ENCODE measurements at regions not wholly inside any gene's neighbourhood (a gene's known extent, or its start where the extent isn't known, plus 50 kb on each side); places are given as distances from the start of the nearest gene placed in this dataset.

GRCh38 chr7:84640637-84641036 lies 446.0 kb upstream of the SEMA3A start:
- DNase-seq = no peak
- no peak for TF ChIP-seq GATA1 (IDR thresholded peaks at IDR 0.05; ENCODE audit: low read depth, low read length)

- no peak for DNase-seq
- TF ChIP-seq GATA1 (IDR thresholded peaks at IDR 0.05; ENCODE audit: low read depth, low read length) = no peak
- no peak for TF ChIP-seq POLR2A (IDR thresholded peaks at IDR 0.05; ENCODE audit: low read length)
These were observed 443.7 kb upstream of the SEMA3A start for GRCh38 chr7:84638339-84638697.

- no peak for DNase-seq
- TF ChIP-seq GATA1 (IDR thresholded peaks at IDR 0.05; ENCODE audit: low read depth, low read length) (no peak), POLR2A (IDR thresholded peaks at IDR 0.05; ENCODE audit: low read length) (no peak)
These were observed 443.2 kb upstream of the SEMA3A start for GRCh38 chr7:84637568-84638338.

DNA sequence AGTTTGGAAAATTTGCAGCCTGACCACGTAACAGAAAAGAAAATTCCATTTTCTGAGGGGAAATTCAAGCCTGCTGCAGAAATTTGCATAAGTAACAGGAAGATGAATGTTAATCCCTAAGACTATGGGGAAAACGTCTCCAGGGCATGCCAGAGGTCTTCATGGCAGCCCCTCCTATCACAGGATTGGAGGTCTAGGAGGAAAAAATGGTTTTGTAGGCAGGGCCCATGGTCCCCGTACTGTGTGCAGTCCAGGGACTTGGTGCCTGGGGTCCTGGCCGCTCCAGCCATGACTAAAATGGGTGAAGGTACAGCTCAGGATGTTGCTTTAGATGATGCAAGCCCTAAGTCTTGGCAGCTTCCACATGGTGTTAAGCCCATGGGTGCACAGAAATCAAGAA lies 437.3 kb upstream of the SEMA3A start:
- TF ChIP-seq POLR2A (IDR thresholded peaks at IDR 0.05; ENCODE audit: low read length) (no peak), GATA1 (IDR thresholded peaks at IDR 0.05; ENCODE audit: low read depth, low read length) (no peak)
- DNase-seq = no peak

DNA sequence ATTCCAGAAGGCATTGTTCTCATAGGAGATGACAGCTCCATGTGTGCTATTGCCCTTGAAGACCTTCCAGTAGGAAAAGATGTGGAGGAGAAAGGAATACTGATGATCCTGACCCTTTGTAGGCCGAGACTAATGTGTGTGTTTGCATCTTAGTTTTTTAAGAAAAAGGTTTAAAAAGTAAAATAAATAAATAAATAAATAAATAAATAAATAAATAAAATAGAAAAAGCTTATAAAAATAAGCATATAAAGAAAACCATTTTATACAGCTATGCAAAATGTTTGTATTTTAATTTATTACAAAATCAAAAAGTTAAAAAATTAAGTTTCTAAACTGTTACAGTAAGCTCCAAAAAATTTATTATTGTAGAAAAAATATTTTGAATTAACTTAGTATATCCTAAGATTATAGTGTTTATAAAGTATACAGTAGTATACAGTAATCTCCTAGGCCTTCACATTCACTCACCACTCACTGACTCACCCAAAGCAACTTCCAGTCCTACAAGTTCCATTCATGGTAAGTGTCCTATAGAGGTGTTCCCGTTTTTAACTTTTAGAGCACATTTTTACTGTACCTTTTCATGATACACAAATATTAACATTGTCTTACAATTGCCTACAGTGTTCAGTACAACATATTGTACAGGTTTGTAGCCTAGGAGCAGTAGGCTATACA lies 435.2 kb upstream of the SEMA3A start:
- DNase-seq = no peak
- no peak for TF ChIP-seq GATA1 (IDR thresholded peaks at IDR 0.05; ENCODE audit: low read depth, low read length)

DNA sequence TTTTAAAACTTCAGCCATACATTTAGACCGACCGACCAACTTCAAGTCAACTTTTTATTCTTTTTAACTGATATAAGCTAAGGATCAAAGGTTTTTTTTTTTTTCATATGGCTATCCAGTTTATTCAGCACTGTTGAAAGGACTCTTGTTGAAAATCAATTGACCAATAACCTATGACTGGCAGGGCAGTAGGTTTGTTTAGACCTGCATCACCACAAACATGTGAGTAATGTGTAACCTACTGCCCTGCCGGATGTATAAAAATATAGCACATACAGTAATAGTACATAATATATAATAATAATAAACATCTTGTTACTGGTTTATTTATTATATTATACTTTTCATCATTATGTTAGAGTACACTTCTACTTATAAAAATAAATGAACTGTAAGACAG lies 434.6 kb upstream of the SEMA3A start:
- no peak for TF ChIP-seq GATA1 (IDR thresholded peaks at IDR 0.05; ENCODE audit: low read depth, low read length)
- TF ChIP-seq POLR2A (IDR thresholded peaks at IDR 0.05; ENCODE audit: low read length) = no peak
- no peak for DNase-seq

DNA sequence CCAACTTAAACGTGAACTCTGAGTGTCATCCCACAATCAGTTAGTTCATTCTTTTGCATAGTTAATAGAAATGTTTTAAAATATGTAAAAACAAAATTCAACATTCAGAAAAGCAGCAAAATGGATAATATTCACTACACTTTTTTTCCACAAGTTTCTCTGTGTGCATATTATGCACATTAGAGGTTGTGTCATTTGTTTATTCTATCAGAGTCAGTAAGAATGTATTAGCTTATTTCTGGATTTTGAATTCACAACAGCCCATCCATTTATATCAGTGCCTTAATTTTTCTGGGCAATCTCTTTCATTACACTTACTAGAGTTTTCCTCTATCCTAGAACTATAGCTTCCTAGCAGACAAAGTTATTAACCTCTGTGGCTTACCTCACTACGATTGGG lies 432.7 kb upstream of the SEMA3A start:
- no peak for TF ChIP-seq GATA1 (IDR thresholded peaks at IDR 0.05; ENCODE audit: low read depth, low read length)
- TF ChIP-seq POLR2A (IDR thresholded peaks at IDR 0.05; ENCODE audit: low read length) = no peak
- DNase-seq = no peak

- no peak for DNase-seq
- TF ChIP-seq GATA1 (IDR thresholded peaks at IDR 0.05; ENCODE audit: low read depth, low read length) (no peak), POLR2A (IDR thresholded peaks at IDR 0.05; ENCODE audit: low read length) (no peak)
These were observed 430.3 kb upstream of the SEMA3A start for GRCh38 chr7:84624927-84625326.

- TF ChIP-seq GATA1 (IDR thresholded peaks at IDR 0.05; ENCODE audit: low read depth, low read length) (no peak), POLR2A (IDR thresholded peaks at IDR 0.05; ENCODE audit: low read length) (no peak)
- DNase-seq = no peak
These were observed 429.9 kb upstream of the SEMA3A start for GRCh38 chr7:84624527-84624926.

DNA sequence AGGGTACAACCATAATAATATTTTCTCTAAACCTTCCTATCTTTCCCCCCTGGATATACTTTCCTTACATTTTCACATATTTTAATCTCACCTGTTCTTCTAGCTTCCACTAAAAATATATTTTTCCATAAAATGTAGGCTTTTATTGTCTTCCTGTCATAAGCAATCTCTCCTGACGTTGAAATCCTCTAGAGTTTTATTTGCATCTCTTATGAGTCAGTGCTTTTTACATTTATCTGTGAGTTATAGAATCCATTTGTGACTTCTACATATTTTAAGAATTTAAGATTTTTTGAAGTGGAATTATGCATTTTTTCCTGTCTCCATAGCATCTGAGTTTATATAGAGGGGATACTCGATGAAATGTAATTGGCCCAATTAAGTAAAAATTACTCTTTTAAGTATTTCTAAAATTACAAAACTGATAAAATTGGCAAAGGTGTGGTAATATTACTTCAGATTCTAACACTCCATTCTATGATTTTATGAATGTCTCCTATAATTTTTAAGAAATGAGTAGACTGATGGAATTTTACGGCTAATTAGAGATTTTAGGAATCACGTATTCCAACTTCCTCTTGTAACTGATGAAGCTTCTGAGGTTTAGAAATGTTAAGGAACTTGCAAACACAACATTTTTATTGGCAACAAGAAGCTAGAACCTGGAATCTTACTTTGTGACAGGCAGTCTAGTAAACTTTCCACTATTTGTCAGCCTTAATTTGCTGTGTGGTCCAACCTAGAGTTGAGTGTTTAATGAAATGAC lies 422.9 kb upstream of the SEMA3A start:
- TF ChIP-seq POLR2A (IDR thresholded peaks at IDR 0.05; ENCODE audit: low read length) (no peak), GATA1 (IDR thresholded peaks at IDR 0.05; ENCODE audit: low read depth, low read length) (no peak)
- no peak for DNase-seq

DNA sequence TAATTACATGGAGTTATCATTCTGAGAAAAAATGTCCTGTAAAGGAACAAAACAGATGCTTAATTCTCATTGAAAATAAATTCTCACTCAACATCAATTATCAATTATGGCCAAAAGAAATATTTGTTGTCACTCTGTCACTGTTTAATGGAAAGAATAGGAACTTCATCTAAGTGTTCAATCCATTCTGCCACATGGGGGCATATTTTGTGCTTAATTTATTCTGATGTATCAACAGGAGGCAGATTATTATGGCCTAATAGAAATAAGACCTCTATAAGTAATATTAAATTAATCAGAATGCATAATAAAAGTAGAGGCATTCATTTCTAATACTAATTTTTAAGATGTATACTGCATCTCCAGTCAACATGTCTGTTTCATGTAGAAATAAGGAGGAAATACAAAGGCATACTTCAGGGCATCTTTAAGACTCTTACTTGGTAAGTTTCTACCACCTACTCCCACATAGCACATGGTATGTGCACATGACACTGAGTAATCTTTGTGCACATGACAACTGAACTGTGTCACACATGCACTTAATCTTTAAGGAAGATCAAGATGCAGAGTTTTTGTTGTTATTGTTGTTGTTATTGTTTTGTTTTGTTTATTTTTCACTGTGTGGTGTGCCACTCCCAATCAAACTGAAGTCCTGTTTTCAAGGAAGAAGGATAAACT lies 420.4 kb upstream of the SEMA3A start:
- TF ChIP-seq POLR2A (IDR thresholded peaks at IDR 0.05; ENCODE audit: low read length) = no peak
- DNase-seq = no peak

DNA sequence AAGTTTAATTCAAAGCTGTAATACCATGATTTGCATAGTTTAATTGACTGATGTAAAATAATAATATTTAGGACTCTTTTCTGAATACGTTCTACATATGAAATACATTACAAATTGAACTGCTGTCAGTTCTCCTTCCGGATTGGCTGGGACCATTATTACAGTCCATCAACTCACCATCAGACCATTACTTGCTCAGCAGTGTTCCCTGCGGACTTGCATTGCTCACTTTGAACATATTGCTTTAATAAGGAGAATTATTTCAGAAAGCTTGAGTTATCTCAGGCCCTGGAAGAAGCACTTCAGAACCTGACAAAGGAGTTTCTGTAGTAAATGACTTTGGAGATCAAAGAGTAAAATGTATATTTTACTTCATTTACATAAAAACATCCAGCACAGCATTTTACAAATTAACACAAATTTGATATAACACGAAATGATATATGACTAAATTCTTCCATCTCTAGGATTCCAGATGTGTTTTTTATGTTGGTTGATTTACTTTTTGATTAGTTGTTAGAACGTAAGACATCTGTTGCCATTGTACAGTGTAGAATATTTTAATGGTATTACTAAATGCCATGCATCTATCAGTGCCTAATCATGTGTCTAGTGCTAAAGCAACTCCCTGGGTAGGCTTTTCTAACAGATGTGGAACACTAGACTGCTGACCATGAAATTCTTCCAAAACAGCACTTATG lies 418.5 kb upstream of the SEMA3A start:
- no peak for TF ChIP-seq GATA1 (IDR thresholded peaks at IDR 0.05; ENCODE audit: low read depth, low read length)
- DNase-seq = no peak

DNA sequence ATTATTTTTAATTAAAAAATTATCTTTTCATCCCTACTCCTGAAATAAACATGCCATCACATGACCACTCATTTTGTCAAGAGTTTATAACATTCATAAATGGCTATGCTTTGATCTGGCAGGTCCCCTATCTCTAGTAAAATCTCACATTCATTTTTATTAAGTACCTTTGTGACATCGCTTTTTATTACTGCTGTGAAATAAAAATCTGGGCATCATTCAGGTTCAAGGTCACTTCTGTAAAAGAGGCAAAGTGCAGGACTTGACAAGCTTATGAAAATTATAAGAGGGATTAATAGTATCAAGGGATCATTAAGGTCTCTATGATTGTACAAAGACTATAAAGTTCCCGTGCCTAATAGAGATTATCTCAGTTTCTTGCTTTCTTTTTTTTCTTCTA lies 416.8 kb upstream of the SEMA3A start:
- no peak for DNase-seq
- TF ChIP-seq POLR2A (IDR thresholded peaks at IDR 0.05; ENCODE audit: low read length) (no peak), GATA1 (IDR thresholded peaks at IDR 0.05; ENCODE audit: low read depth, low read length) (no peak)

GRCh38 chr7:84610390-84610789 lies 415.8 kb upstream of the SEMA3A start:
- TF ChIP-seq POLR2A (IDR thresholded peaks at IDR 0.05; ENCODE audit: low read length) (no peak), GATA1 (IDR thresholded peaks at IDR 0.05; ENCODE audit: low read depth, low read length) (no peak)
- DNase-seq = no peak
